MM.1S (cell line): ENCODE measurements at regions not wholly inside any gene's neighbourhood (a gene's known extent, or its start where the extent isn't known, plus 50 kb on each side); places are given as distances from the start of the nearest gene placed in this dataset.

ENCODE experiments used
- DNase-seq: peaks from one replicate; pipeline ENCODE4 v3.0.0-alpha.2; 2015
- H2AFZ ChIP-seq: fragments of 300-600 bp; sonication (generic); 2 replicates; pipeline ENCODE4 v1.6.0; 2016; ENCODE audit warnings: antibody characterized with exemption, low read length
- H3F3A ChIP-seq: fragments of 300-600 bp; sonication (generic); 2 replicates; pipeline ENCODE4 v1.6.1; 2016; ENCODE audit warnings: mild to moderate bottlenecking, antibody characterized with exemption, low read length, moderate library complexity, mixed read lengths; ENCODE audit not compliant: insufficient read depth
- H3K27ac ChIP-seq: fragments of 300-600 bp; sonication (generic); 2 replicates; pipeline ENCODE4 v1.5.1; 2016; ENCODE audit warnings: mild to moderate bottlenecking, low read length
- H3K27me3 ChIP-seq: fragments of 300-600 bp; sonication (generic); replicated peaks from 2 replicates; pipeline ENCODE4 v1.6.0; 2016; ENCODE audit warnings: low read length; ENCODE audit not compliant: insufficient read depth
- H3K36me3 ChIP-seq: fragments of 300-600 bp; sonication (generic); replicated peaks from 2 replicates; pipeline ENCODE4 v1.6.1; 2016; ENCODE audit warnings: mild to moderate bottlenecking, low read length, mixed read lengths; ENCODE audit not compliant: insufficient read depth
- H3K4me1 ChIP-seq: fragments of 300-600 bp; sonication (generic); 2 replicates; pipeline ENCODE4 v1.6.1; 2016; ENCODE audit warnings: low read length, mixed read lengths
- H3K4me2 ChIP-seq: fragments of 300-600 bp; sonication (generic); 2 replicates; pipeline ENCODE4 v1.6.0; 2016; ENCODE audit warnings: low read depth, low read length
- H3K4me3 ChIP-seq: fragments of 300-600 bp; sonication (generic); 2 replicates; pipeline ENCODE4 v1.5.1; 2016; ENCODE audit warnings: low read length, mixed read lengths
- H3K79me2 ChIP-seq: fragments of 300-600 bp; sonication (generic); 2 replicates; pipeline ENCODE4 v1.6.1; 2016; ENCODE audit warnings: mixed run types, low read length, mixed read lengths
- H3K9ac ChIP-seq: fragments of 300-600 bp; sonication (generic); 2 replicates; pipeline ENCODE4 v1.6.1; 2016; ENCODE audit warnings: low read length, mixed read lengths
- H3K9me2 ChIP-seq: fragments of 300-600 bp; sonication (generic); replicated peaks from 2 replicates; pipeline ENCODE4 v1.6.1; 2016; ENCODE audit warnings: mild to moderate bottlenecking, low read length, mixed read lengths; ENCODE audit not compliant: insufficient read depth
- H3K9me3 ChIP-seq: fragments of 300-600 bp; sonication (generic); replicated peaks from 2 replicates; pipeline ENCODE4 v1.6.1; 2016; ENCODE audit warnings: mild to moderate bottlenecking, low read length, mixed read lengths; ENCODE audit not compliant: insufficient read depth
- H4K20me1 ChIP-seq: fragments of 300-600 bp; sonication (generic); 2 replicates; pipeline ENCODE4 v1.6.1; 2016; ENCODE audit warnings: mild to moderate bottlenecking, low read length, moderate library complexity, mixed read lengths; ENCODE audit not compliant: insufficient read depth
- EZH2 ChIP-seq: fragments of 300-600 bp; sonication (generic); optimal IDR thresholded peaks from 2 replicates; pipeline ENCODE3; 2017; ENCODE audit warnings: low read depth, mild to moderate bottlenecking, antibody characterized with exemption, low read length, mixed read lengths
- EZH2phosphoT487 ChIP-seq: fragments of 300-600 bp; sonication (generic); IDR thresholded peaks from 2 replicates; pipeline ENCODE4 v1.6.1; 2018; ENCODE audit warnings: antibody characterized with exemption, low read length
- TF ChIP-seq, protein P1 (sequence below): fragments of 300-600 bp; sonication (generic); IDR thresholded peaks from 2 replicates; pipeline ENCODE4 v1.5.1; 2016; ENCODE audit warnings: antibody characterized with exemption, low read length, mixed read lengths

GRCh38 chr21:14718951-14719350, 172.8 kb upstream of the SAMSN1 start:
- DNase-seq, result no peak
- no peaks in the 10 kb centered on the region for H3K27me3 ChIP-seq
- TF ChIP-seq EZH2phosphoT487, result no peak
- TF ChIP-seq, protein P1, sequence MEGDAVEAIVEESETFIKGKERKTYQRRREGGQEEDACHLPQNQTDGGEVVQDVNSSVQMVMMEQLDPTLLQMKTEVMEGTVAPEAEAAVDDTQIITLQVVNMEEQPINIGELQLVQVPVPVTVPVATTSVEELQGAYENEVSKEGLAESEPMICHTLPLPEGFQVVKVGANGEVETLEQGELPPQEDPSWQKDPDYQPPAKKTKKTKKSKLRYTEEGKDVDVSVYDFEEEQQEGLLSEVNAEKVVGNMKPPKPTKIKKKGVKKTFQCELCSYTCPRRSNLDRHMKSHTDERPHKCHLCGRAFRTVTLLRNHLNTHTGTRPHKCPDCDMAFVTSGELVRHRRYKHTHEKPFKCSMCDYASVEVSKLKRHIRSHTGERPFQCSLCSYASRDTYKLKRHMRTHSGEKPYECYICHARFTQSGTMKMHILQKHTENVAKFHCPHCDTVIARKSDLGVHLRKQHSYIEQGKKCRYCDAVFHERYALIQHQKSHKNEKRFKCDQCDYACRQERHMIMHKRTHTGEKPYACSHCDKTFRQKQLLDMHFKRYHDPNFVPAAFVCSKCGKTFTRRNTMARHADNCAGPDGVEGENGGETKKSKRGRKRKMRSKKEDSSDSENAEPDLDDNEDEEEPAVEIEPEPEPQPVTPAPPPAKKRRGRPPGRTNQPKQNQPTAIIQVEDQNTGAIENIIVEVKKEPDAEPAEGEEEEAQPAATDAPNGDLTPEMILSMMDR, result no peak
- no peak for TF ChIP-seq EZH2
- H3K9me3 ChIP-seq, result no peaks in the 10 kb centered on the region
- H3K4me1 ChIP-seq, result no peaks in the 10 kb centered on the region
- no peak overlapping the region for H2AFZ ChIP-seq
- no peak overlapping the region for H3K4me2 ChIP-seq
- H3K27ac ChIP-seq, result no peak overlapping the region
- H3K9ac ChIP-seq, result no peak overlapping the region
- H3K36me3 ChIP-seq, result no peaks in the 10 kb centered on the region
- H3K9me2 ChIP-seq, result no peaks in the 10 kb centered on the region
- H3F3A ChIP-seq, result no peaks in the 10 kb centered on the region
- no peaks in the 10 kb centered on the region for H3K79me2 ChIP-seq
- no peaks in the 10 kb centered on the region for H4K20me1 ChIP-seq
- no peak overlapping the region for H3K4me3 ChIP-seq

DNA sequence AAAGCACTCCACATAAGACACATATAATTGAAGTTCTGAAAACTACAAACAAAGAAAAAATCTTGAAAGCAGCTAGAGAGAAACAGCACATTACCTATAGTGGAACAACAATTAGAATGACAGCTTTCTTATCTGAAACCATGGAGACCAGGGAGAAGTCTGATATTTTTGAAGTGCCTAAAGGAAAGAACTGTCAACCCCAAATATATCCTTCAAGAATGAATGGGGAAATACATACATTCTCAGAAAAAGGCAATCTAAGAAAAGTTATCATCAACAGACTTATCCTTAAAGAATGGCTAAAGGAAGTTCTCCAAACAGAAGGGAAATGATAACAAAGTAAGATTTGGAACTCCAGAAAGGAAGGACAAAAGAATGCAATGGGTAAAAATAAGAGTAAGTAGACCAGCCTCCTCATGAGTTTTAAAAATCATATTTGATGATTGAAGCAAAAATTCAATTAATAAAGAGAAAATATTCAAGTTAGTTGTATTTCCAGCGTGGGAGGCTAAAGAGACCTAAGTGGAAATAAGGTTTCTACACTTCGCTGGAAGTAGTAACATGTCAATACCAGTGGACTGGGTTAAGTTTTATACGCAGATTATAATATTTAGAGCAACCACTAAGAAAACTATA, 170.8 kb upstream of the SAMSN1 start:
- Histone ChIP-seq H3K9me2 (no peaks in the 10 kb centered on the region), H3K4me1 (0 out of 2 replicates have a peak, but pooled peaks cover 4% of the 10 kb centered on the region), H3K36me3 (no peaks in the 10 kb centered on the region), H3K9ac (no peak overlapping the region), H3K27ac (no peak overlapping the region), H3K27me3 (no peaks in the 10 kb centered on the region), H3K4me2 (no peak overlapping the region), H2AFZ (no peak overlapping the region), H3K9me3 (no peaks in the 10 kb centered on the region), H4K20me1 (no peaks in the 10 kb centered on the region), H3K79me2 (no peaks in the 10 kb centered on the region), H3F3A (no peaks in the 10 kb centered on the region), H3K4me3 (no peak overlapping the region)
- no peak for DNase-seq
- TF ChIP-seq EZH2 (no peak), EZH2phosphoT487 (no peak)
- TF ChIP-seq, protein P1, result no peak

DNA sequence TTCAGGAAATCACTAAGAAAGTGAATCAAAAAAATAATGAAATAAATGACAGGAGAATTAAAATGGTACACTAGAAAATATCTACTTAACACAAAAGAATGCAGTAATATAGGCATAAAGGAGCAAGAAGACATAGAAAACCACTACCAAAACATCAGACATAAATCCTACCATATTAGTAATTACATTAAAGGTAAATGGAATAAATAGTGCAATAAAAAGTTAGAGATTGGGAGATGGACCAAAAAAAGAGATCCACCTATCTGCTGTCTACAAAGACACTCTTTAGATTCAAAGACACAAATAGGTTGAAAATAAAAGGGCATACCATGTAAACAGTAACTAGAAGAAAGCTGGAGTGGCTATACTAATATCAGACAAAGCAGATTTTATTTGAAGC, 167.0 kb upstream of the SAMSN1 start:
- no peak overlapping the region for H2AFZ ChIP-seq
- no peaks in the 10 kb centered on the region for H3K9me2 ChIP-seq
- H4K20me1 ChIP-seq, result no peaks in the 10 kb centered on the region
- no peak overlapping the region for H3K4me3 ChIP-seq
- no peaks in the 10 kb centered on the region for H3K27me3 ChIP-seq
- H3K27ac ChIP-seq, result no peak overlapping the region
- H3K9me3 ChIP-seq, result no peaks in the 10 kb centered on the region
- H3K79me2 ChIP-seq, result no peaks in the 10 kb centered on the region
- TF ChIP-seq EZH2, result no peak
- no peak for TF ChIP-seq EZH2phosphoT487
- TF ChIP-seq, protein P1, result no peak
- H3K4me1 ChIP-seq, result 0 out of 2 replicates have a peak, but pooled peaks cover 4% of the 10 kb centered on the region
- H3K36me3 ChIP-seq, result no peaks in the 10 kb centered on the region
- no peak for DNase-seq
- H3F3A ChIP-seq, result no peaks in the 10 kb centered on the region
- no peak overlapping the region for H3K4me2 ChIP-seq
- H3K9ac ChIP-seq, result no peak overlapping the region
